Activated B cell treated with CpG ODN at 0.5 μM for 24 hours (primary cell): ENCODE measurements at regions not wholly inside any gene's neighbourhood (a gene's known extent, or its start where the extent isn't known, plus 50 kb on each side); places are given as distances from the start of the nearest gene placed in this dataset.

Experiments
- ATAC-seq: fragments of 200-7000 bp; cut with Tn5 transposase; one replicate; pipeline ENCODE4 v1.10.0; 2021; ENCODE audit warnings: low read depth, mild to moderate bottlenecking, moderate library complexity
- CTCF ChIA-PET: fragments of 350-600 bp; sonication (Branson Sonifier 250); formaldehyde crosslinking; loops from one replicate; lab custom pipeline; 2021; ENCODE audit warnings: antibody characterized with exemption; lab: Charles Lee
- POLR2A ChIA-PET: fragments of 350-600 bp; sonication (Branson Sonifier 250); formaldehyde crosslinking; loops from one replicate; lab custom pipeline; 2021; ENCODE audit warnings: antibody characterized with exemption; lab: Charles Lee
- DNase-seq: peaks from one replicate; pipeline ENCODE4 v3.0.0; 2022
- H3K27ac Mint-ChIP-seq: one replicate; pipeline ENCODE4 v1.8.0; 2020; ENCODE audit warnings: mixed read lengths
- H3K27me3 Mint-ChIP-seq: one replicate; pipeline ENCODE4 v1.8.0; 2021; ENCODE audit warnings: mixed read lengths
- H3K36me3 Mint-ChIP-seq: one replicate; pipeline ENCODE4 v1.8.0; 2021; ENCODE audit warnings: low read depth, mixed read lengths
- H3K4me1 Mint-ChIP-seq: one replicate; pipeline ENCODE4 v1.8.0; 2021; ENCODE audit warnings: mixed read lengths
- H3K4me3 Mint-ChIP-seq: one replicate; pipeline ENCODE4 v1.8.0; 2020; ENCODE audit warnings: mild to moderate bottlenecking, mixed read lengths
- H3K9me3 Mint-ChIP-seq: one replicate; pipeline ENCODE4 v1.8.0; 2020; ENCODE audit warnings: mixed read lengths
- intact Hi-C: fragments of 100-400 bp; cut with micrococcal nuclease; formaldehyde crosslinking; loops from one replicate; pipeline ENCODE4 v1.15.1; 2024
- TF ChIP-seq, protein P1 (sequence below): fragments of 200-600 bp; IDR thresholded peaks from one replicate; pipeline ENCODE4 v1.8.0; 2022; ENCODE audit warnings: antibody characterized with exemption, mild to moderate bottlenecking

DNA sequence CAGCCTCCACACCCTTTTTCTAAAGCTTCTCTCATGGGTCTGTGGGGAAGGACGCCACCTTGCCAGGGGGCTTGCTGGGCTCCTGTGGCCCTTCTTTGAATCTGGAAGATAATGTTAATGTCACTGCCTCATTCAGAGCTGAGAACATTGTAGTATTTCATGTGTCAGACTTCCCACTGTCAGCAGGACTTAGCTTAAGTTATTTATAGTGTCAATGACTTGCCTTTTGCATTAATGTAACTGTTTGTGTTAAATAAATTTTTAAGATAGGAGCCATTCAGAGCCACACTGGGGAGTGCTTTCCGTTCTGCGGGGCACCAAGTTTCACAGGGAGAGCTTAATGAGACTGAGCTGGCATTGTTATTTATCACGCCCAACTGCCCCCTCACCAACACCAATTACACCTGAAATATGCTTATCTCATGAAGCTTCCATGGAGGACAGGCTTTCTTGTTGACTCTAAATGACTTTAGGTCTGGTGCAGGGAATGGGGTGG, 226.9 kb upstream of the UBL3 start:
- TF ChIP-seq, protein P1, sequence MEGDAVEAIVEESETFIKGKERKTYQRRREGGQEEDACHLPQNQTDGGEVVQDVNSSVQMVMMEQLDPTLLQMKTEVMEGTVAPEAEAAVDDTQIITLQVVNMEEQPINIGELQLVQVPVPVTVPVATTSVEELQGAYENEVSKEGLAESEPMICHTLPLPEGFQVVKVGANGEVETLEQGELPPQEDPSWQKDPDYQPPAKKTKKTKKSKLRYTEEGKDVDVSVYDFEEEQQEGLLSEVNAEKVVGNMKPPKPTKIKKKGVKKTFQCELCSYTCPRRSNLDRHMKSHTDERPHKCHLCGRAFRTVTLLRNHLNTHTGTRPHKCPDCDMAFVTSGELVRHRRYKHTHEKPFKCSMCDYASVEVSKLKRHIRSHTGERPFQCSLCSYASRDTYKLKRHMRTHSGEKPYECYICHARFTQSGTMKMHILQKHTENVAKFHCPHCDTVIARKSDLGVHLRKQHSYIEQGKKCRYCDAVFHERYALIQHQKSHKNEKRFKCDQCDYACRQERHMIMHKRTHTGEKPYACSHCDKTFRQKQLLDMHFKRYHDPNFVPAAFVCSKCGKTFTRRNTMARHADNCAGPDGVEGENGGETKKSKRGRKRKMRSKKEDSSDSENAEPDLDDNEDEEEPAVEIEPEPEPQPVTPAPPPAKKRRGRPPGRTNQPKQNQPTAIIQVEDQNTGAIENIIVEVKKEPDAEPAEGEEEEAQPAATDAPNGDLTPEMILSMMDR = no peak
- H3K4me3 Mint-ChIP-seq = no peak overlapping the region
- POLR2A ChIA-PET = no interaction called here

DNA sequence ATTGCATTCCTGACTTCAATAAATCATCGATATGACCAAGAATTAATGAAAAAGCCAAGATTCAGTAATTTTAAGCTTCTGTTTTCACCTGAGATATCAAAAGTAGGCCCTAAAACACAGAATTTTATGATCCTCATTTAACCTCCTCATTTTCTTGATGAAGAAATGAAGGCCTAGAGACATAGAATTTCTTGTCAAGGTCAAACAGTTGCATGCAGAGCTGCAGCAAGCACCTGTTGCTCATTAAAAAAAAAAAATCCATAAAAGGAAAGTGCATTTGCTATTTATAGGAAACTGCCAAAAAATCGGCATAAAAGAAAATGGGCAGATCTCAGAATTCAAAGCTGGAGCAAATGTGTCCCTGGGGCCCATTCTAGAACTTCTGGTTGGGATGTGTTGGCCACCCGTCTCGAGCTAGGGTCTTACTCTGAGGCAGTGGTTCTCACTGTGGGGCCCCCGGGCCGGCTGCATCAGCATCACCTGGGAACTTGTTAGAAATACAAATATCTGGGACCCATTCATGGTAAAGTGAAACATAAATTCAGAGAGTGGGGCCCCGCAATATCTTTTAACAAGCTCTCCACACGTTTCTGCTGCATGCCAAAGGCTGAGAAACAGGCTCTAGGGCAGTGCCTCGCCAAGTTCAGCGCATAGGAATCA, 224.7 kb upstream of the UBL3 start:
- Mint-ChIP-seq H3K9me3 (no peaks in the 10 kb centered on the region), H3K27me3 (no peaks in the 10 kb centered on the region), H3K27ac (no peak overlapping the region), H3K4me1 (no peaks in the 10 kb centered on the region), H3K36me3 (no peaks in the 10 kb centered on the region), H3K4me3 (no peak overlapping the region)
- no peak for DNase-seq
- ChIA-PET POLR2A (no interaction called here), CTCF (interaction anchor here (0.6 kb wide), 1 partner anchor 116 kb away, joined by 3 read pairs; no protein-coding TSS in a partner anchor)
- ATAC-seq = no peak
- intact Hi-C loops = no loop called here
- TF ChIP-seq, protein P1 = no peak

More for the DNA sequence above, 226.9 kb upstream of the UBL3 start:
- H3K4me1 Mint-ChIP-seq = no peaks in the 10 kb centered on the region
- intact Hi-C loops = no loop called here
- H3K36me3 Mint-ChIP-seq = no peaks in the 10 kb centered on the region
- CTCF ChIA-PET = no interaction called here
- H3K27ac Mint-ChIP-seq = no peak overlapping the region
- no peaks in the 10 kb centered on the region for H3K9me3 Mint-ChIP-seq
- ATAC-seq (no peak), DNase-seq (no peak)
- peaks cover under 1% of the 10 kb centered on the region for H3K27me3 Mint-ChIP-seq

DNA sequence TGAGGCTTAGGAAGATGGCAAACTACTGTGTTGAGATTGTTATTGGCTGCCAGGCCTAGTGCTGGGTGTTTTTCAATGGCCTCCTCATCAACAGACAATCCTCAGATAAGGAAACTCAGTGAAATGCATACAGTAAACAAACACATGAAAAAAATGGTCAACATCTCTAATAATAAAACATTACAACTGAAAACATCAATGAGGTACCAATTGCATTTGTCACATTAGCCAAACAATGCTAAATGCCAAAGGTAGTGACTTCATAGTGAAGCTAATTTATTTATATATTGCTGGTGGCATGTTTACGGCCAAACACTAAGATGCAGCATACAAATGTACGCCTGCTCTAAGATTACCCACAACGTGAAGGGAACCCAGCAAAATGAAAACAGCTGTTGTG, 224.0 kb upstream of the UBL3 start:
- no peak for DNase-seq
- Mint-ChIP-seq H3K9me3 (no peaks in the 10 kb centered on the region), H3K4me1 (no peaks in the 10 kb centered on the region), H3K36me3 (no peaks in the 10 kb centered on the region), H3K27me3 (no peaks in the 10 kb centered on the region), H3K4me3 (no peak overlapping the region), H3K27ac (no peak overlapping the region)
- ChIA-PET CTCF (no interaction called here), POLR2A (no interaction called here)
- ATAC-seq = no peak
- TF ChIP-seq, protein P1 = no peak
- intact Hi-C loops = no loop called here

DNA sequence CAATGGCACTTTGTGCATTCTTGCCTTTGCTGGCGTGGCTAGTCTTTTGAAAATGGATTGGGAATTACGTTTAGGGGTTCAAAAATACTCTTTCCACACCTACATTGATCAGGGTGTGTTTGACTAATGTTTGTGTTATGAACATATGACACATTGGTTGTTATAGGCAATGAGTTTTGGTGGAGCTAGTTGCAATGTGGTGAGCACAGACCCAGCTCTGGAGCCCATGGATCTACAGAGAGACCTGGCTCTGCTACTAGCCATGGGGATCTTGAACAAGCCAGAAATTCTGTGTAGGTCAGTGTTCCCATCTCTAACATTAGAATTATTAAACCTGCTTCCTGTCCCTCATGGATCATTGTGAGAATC, 222.4 kb upstream of the UBL3 start:
- no peaks in the 10 kb centered on the region for H3K27me3 Mint-ChIP-seq
- H3K4me3 Mint-ChIP-seq = no peak overlapping the region
- ATAC-seq = no peak
- TF ChIP-seq, protein P1 = no peak
- ChIA-PET CTCF (no interaction called here), POLR2A (no interaction called here)
- DNase-seq = no peak
- H3K36me3 Mint-ChIP-seq = no peaks in the 10 kb centered on the region
- no peaks in the 10 kb centered on the region for H3K9me3 Mint-ChIP-seq
- intact Hi-C loops = no loop called here
- H3K4me1 Mint-ChIP-seq = no peaks in the 10 kb centered on the region
- no peak overlapping the region for H3K27ac Mint-ChIP-seq

DNA sequence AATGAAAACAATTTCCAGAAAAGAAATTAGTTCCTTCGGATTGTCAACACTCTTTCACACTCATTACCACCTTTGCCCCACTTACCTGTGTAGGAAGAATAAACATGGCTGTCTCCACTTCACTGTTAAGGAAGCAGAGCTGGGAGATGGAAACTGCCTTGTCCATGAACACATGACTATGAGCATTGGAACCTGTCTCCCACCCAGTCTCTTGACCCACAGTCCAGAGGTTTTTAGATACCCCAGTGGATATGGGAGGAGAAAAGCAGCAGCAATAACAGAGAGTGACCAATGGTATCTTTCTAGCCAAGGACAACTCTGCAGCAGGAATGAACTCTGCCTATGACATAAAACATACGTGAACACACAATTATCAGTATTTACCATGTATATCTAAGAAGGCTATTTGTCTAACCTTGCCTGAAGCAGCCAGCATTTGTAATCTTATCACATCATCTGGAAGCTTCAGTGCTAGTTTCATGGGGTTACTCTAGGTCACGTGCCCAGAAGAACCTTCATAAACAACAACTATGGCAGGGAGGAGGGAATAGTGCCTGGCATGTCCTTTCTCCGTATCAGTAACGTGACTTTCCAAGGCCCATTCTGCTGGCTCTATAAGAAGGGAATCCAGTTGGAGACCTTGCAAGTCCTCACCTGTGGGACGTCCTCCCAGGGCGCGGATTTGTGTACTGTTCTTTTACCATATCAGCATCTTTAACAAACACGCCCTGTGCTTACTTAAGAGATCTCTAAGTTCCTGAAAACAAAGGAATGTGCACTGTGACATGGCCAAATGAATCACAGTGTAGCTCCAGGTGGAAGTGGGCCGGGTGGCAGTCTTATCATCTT, 221.8 kb upstream of the UBL3 start:
- Mint-ChIP-seq H3K27ac (no peak overlapping the region), H3K4me1 (no peaks in the 10 kb centered on the region), H3K9me3 (no peaks in the 10 kb centered on the region), H3K27me3 (no peaks in the 10 kb centered on the region), H3K4me3 (no peak overlapping the region), H3K36me3 (no peaks in the 10 kb centered on the region)
- TF ChIP-seq, protein P1 = no peak
- POLR2A ChIA-PET = no interaction called here
- DNase-seq (no peak), ATAC-seq (no peak)
- intact Hi-C loops = no loop called here
- CTCF ChIA-PET = no interaction called here
